H1 (cell line): ENCODE measurements at regions not wholly inside any gene's neighbourhood (a gene's known extent, or its start where the extent isn't known, plus 50 kb on each side); places are given as distances from the start of the nearest gene placed in this dataset.

ENCODE experiments used
- CTCF ChIA-PET: fragments of 300-600 bp; sonication (Branson Sonifier 250); formaldehyde crosslinking; loops from one replicate; lab custom pipeline; 2021; ENCODE audit not compliant: partially characterized antibody; lab: Charles Lee
- POLR2A ChIA-PET: fragments of 300-600 bp; sonication (Branson Sonifier 250); formaldehyde crosslinking; loops from one replicate; lab custom pipeline; 2021; ENCODE audit warnings: inconsistent platforms; ENCODE audit not compliant: partially characterized antibody; lab: Charles Lee
- DNase-seq, 2 experiments: peaks; one replicate each; pipeline versions ENCODE4 v3.0.0 to v3.0.0-alpha.2; 2010 to 2022; ENCODE audit warnings: low spot score in 2 of 2, low read depth in 1 of 2, mixed read lengths in 1 of 2
- FAIRE-seq: peaks from 2 replicates; lab custom pipeline; 2011; peaks lifted over from hg19 to GRCh38; lab: Jason Lieb, UNC
- H2AFZ ChIP-seq: 2 replicates; pipeline ENCODE4 v1.8.1; 2012; ENCODE audit warnings: low read length, inconsistent platforms
- H2AK5ac ChIP-seq: 2 replicates; pipeline ENCODE4 v1.6.1; 2013; ENCODE audit warnings: low read depth, low read length
- H2BK120ac ChIP-seq: replicated peaks from 2 replicates; pipeline ENCODE3; 2013; ENCODE audit warnings: low read depth, low read length, inconsistent platforms
- H2BK12ac ChIP-seq: 2 replicates; pipeline ENCODE4 v1.6.1; 2013; ENCODE audit warnings: low read depth, low read length
- H2BK15ac ChIP-seq: 2 replicates; pipeline ENCODE4 v1.6.1; 2013; ENCODE audit warnings: low read length
- H2BK20ac ChIP-seq: 2 replicates; pipeline ENCODE4 v1.6.1; 2013; ENCODE audit warnings: low read length
- H2BK5ac ChIP-seq: 2 replicates; pipeline ENCODE4 v1.6.1; 2013; ENCODE audit warnings: low read depth, low read length
- H3K14ac ChIP-seq: 2 replicates; pipeline ENCODE4 v1.6.1; 2013; ENCODE audit warnings: inconsistent platforms; ENCODE audit not compliant: insufficient read length
- H3K18ac ChIP-seq: 2 replicates; pipeline ENCODE4 v1.6.1; 2013; ENCODE audit warnings: low read length; ENCODE audit errors: extremely low read depth
- H3K23ac ChIP-seq: 2 replicates; pipeline ENCODE4 v1.6.1; 2013; ENCODE audit warnings: inconsistent platforms; ENCODE audit not compliant: insufficient read length
- H3K23me2 ChIP-seq: 2 replicates; pipeline ENCODE4 v1.6.1; 2013; ENCODE audit warnings: low read depth, low read length
- H3K27ac ChIP-seq: 2 replicates; pipeline ENCODE4 v1.6.1; 2011; ENCODE audit warnings: low read depth, low read length, inconsistent platforms
- H3K27me3 ChIP-seq, 4 experiments: replicated peaks in 1 of 4; 1 replicate in 1 of 4; 2 replicates in 3 of 4; pipeline versions ENCODE4 v1.6.1 to v1.8.1; 2011 to 2013; ENCODE audit warnings: low read length in 3 of 4, mild to moderate bottlenecking in 3 of 4, inconsistent platforms in 2 of 4, mixed read lengths in 2 of 4, moderate library complexity in 1 of 4; ENCODE audit not compliant: control insufficient read depth in 3 of 4, insufficient read depth in 3 of 4; ENCODE audit errors: extremely low read depth in 1 of 4
- H3K36me3 ChIP-seq, 4 experiments: 2 replicates each; pipeline versions ENCODE4 v1.6.1 to v1.8.1; 2011 to 2013; ENCODE audit warnings: mild to moderate bottlenecking in 4 of 4, low read length in 3 of 4, moderate library complexity in 2 of 4, control low read depth in 1 of 4, inconsistent platforms in 1 of 4; ENCODE audit not compliant: insufficient read depth in 4 of 4, control insufficient read depth in 2 of 4
- H3K4ac ChIP-seq: replicated peaks from 2 replicates; pipeline ENCODE3; 2013; ENCODE audit warnings: low read length, low read depth, mixed read lengths, inconsistent platforms; ENCODE audit not compliant: insufficient read length
- H3K4me1 ChIP-seq, 4 experiments: replicated peaks in 1 of 4; 1 replicate in 1 of 4; 2 replicates in 3 of 4; pipeline versions ENCODE4 v1.6.1 to v1.8.1; 2011 to 2013; ENCODE audit warnings: low read length in 3 of 4, inconsistent platforms in 2 of 4, mixed read lengths in 1 of 4; ENCODE audit not compliant: insufficient read depth in 4 of 4, control insufficient read depth in 3 of 4
- H3K4me2 ChIP-seq, 2 experiments: 2 replicates each; pipeline versions ENCODE4 v1.6.1 to v1.8.1; 2011 to 2013; ENCODE audit warnings: low read depth in 2 of 2, low read length in 2 of 2, control low read depth in 1 of 2, inconsistent platforms in 1 of 2, mild to moderate bottlenecking in 1 of 2; ENCODE audit not compliant: insufficient read depth in 1 of 2
- H3K4me3 ChIP-seq, 4 experiments: fragments of 200-600, 300-600 bp in 1 of 4; sonication (generic), shearing (Covaris generic), sonication (Bioruptor Twin) in 1 of 4; 2 replicates each; pipeline versions ENCODE4 v1.5.1 to v1.8.1; 2011 to 2016; ENCODE audit warnings: low read length in 4 of 4, low read depth in 3 of 4, control low read depth in 2 of 4, inconsistent platforms in 2 of 4, mild to moderate bottlenecking in 2 of 4, mixed read lengths in 1 of 4, moderate library complexity in 1 of 4; ENCODE audit not compliant: insufficient read depth in 2 of 4; ENCODE audit errors: extremely low read depth in 1 of 4
- H3K56ac ChIP-seq: replicated peaks from 2 replicates; pipeline ENCODE3; 2013; ENCODE audit warnings: low read depth, mild to moderate bottlenecking, mixed read lengths, low read length, inconsistent platforms; ENCODE audit not compliant: insufficient read length
- H3K79me1 ChIP-seq: 2 replicates; pipeline ENCODE4 v1.6.1; 2013; ENCODE audit warnings: low read depth, low read length, control low read depth
- H3K79me2 ChIP-seq, 2 experiments: 2 replicates each; pipeline versions ENCODE4 v1.6.1 to v1.8.1; 2012 to 2013; ENCODE audit warnings: low read length in 2 of 2, mild to moderate bottlenecking in 2 of 2, inconsistent platforms in 1 of 2; ENCODE audit not compliant: insufficient read depth in 2 of 2, control insufficient read depth in 1 of 2
- H3K9ac ChIP-seq, 4 experiments: replicated peaks in 1 of 4; 1 replicate in 1 of 4; 2 replicates in 3 of 4; pipeline versions ENCODE4 v1.6.1 to v1.8.1; 2011 to 2013; ENCODE audit warnings: low read depth in 3 of 4, low read length in 3 of 4, control low read depth in 2 of 4, mild to moderate bottlenecking in 2 of 4, moderate library complexity in 2 of 4, inconsistent platforms in 1 of 4; ENCODE audit errors: extremely low read depth in 1 of 4
- H3K9me3 ChIP-seq, 2 experiments: 2 replicates each; pipeline versions ENCODE4 v1.6.1 to v1.8.1; 2012 to 2013; ENCODE audit warnings: mild to moderate bottlenecking in 2 of 2, moderate library complexity in 2 of 2, control low read depth in 1 of 2, inconsistent platforms in 1 of 2, low read depth in 1 of 2, low read length in 1 of 2, mixed read lengths in 1 of 2; ENCODE audit not compliant: insufficient read depth in 2 of 2
- H4K20me1 ChIP-seq, 2 experiments: replicated peaks in 1 of 2; 2 replicates each; pipeline versions ENCODE3 to v1.8.1; 2011 to 2013; ENCODE audit warnings: inconsistent platforms in 2 of 2, low read length in 2 of 2, mild to moderate bottlenecking in 1 of 2; ENCODE audit not compliant: insufficient read depth in 2 of 2, control insufficient read depth in 1 of 2
- H4K5ac ChIP-seq: 2 replicates; pipeline ENCODE4 v1.6.1; 2013; ENCODE audit warnings: low read length, low read depth, mixed read lengths, inconsistent platforms; ENCODE audit not compliant: insufficient read length
- H4K8ac ChIP-seq: 2 replicates; pipeline ENCODE4 v1.8.0; 2013; ENCODE audit warnings: mild to moderate bottlenecking, moderate library complexity, low read length, inconsistent platforms; ENCODE audit not compliant: insufficient read depth; ENCODE audit errors: extremely low read depth
- H4K91ac ChIP-seq: replicated peaks from 2 replicates; pipeline ENCODE3; 2013; ENCODE audit warnings: low read length, mixed read lengths, inconsistent platforms; ENCODE audit not compliant: insufficient read length
- ASH2L ChIP-seq: fragments of 200-600, 300-600 bp; sonication (generic); IDR thresholded peaks from one replicate; pipeline ENCODE4 v1.7.1; 2017; ENCODE audit warnings: low read length
- FOSL1 ChIP-seq: IDR thresholded peaks from 2 replicates; pipeline ENCODE4 v1.6.1; 2011; ENCODE audit warnings: mild to moderate bottlenecking, low read depth, low read length, moderate library complexity; ENCODE audit not compliant: insufficient read depth
- KDM4A ChIP-seq: IDR thresholded peaks from one replicate; pipeline ENCODE4 v1.7.1; 2012; ENCODE audit warnings: low read depth, mild to moderate bottlenecking, moderate library complexity, low read length, inconsistent platforms; ENCODE audit not compliant: severe bottlenecking
- MAFK ChIP-seq: IDR thresholded peaks from 2 replicates; pipeline ENCODE4 v1.6.1; 2012; ENCODE audit warnings: low read depth, mild to moderate bottlenecking, improper control_type of control experiment, low read length
- POLR2A ChIP-seq, 2 experiments: IDR thresholded peaks; 1 replicate in 1 of 2; 2 replicates in 1 of 2; pipeline ENCODE4 v1.6.1; 2011; ENCODE audit warnings: low read depth in 2 of 2, low read length in 2 of 2, mild to moderate bottlenecking in 2 of 2; ENCODE audit errors: control extremely low read depth in 1 of 2
- RBBP5 ChIP-seq: IDR thresholded peaks from 2 replicates; pipeline ENCODE4 v1.7.1; 2012; ENCODE audit warnings: low read depth, mild to moderate bottlenecking, inconsistent platforms, low read length, moderate library complexity, borderline replicate concordance
- RNF2 ChIP-seq: fragments of 200-900, 300-1000 bp; sonication (generic); IDR thresholded peaks from 2 replicates; pipeline ENCODE4 v1.7.1; 2016; ENCODE audit warnings: borderline replicate concordance, low read depth, mild to moderate bottlenecking, antibody characterized with exemption, low read length; ENCODE audit not compliant: poor library complexity, severe bottlenecking; ENCODE audit errors: missing control alignments
- SAP30 ChIP-seq: fragments of 300-600 bp; sonication (generic); IDR thresholded peaks from 2 replicates; pipeline ENCODE4 v1.7.1; 2012; ENCODE audit warnings: low read length, moderate library complexity, mild to moderate bottlenecking, inconsistent platforms; ENCODE audit not compliant: insufficient read depth, insufficient replicate concordance
- SIRT6 ChIP-seq: IDR thresholded peaks from one replicate; pipeline ENCODE4 v1.7.1; 2012; ENCODE audit warnings: low read length, inconsistent platforms
- WGBS, 2 experiments: shearing (Covaris generic) in 1 of 2; methylation state at CpG; one replicate each; pipeline versions ENCODE4 v1.1.6 to v1.1.7; 2013 to 2015; ENCODE audit warnings: low lambda C conversion rate in 2 of 2, mixed read lengths in 2 of 2, inconsistent platforms in 1 of 2, low coverage in 1 of 2, missing lambda C conversion rate in 1 of 2; ENCODE audit not compliant: insufficient replicate concordance in 2 of 2, insufficient coverage in 1 of 2, insufficient read length in 1 of 2; ENCODE audit errors: extremely low coverage in 1 of 2, missing lambda C conversion rate in 1 of 2; 5-methylcytosine and 5-hydroxymethylcytosine counted together
- TF ChIP-seq, protein P1 (sequence below), 3 experiments: IDR thresholded peaks; 1 replicate in 2 of 3; 2 replicates in 1 of 3; pipeline versions ENCODE4 v1.5.1 to v1.6.1; 2011; ENCODE audit warnings: low read length in 3 of 3, mild to moderate bottlenecking in 3 of 3, inconsistent platforms in 2 of 3, low read depth in 1 of 3, moderate library complexity in 1 of 3; ENCODE audit not compliant: insufficient read depth in 1 of 3; ENCODE audit errors: control extremely low read depth in 1 of 3

DNA sequence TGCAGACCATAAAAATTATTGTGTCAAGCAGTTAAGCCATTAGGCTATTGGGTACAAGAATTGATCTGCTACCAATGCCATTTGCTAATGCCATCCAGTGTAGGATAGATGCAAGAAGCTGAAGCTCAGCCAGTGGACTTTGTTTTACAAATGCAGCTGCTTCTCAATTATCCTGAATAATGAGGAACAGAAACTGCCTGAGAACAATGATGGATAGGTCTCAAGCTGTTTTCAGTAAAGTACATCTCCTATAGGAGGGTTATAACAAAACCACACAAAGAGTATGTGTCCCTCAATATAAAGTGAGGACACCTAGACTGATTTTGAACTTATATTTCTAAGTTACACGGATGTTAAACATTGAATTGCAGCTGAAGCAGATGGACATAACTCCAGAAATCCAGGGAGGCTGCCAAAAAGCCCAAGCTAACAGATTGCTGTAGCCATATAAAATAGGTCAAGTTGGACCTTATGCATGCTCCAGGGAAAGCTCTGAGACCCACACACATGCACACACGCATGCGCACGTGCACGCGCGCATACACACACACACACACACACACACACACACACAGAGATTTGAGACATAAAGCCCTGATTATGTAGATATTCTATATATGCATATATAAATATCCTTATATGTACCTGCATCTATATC lies 482.7 kb upstream of the CD180 start:
- Histone ChIP-seq H3K9me3 (no peaks in the 10 kb centered on the region), H4K5ac (no peak overlapping the region), H2BK5ac (no peak overlapping the region), H3K56ac (no peak overlapping the region), H4K8ac (no peak overlapping the region), H3K27ac (no peak overlapping the region), H2BK20ac (no peak overlapping the region), H2BK120ac (no peak overlapping the region), H3K4me2 (peak overlapping the region; percentile 37 to 40), H3K9ac (no peak overlapping the region), H2BK15ac (no peak overlapping the region), H3K14ac (no peak overlapping the region), H3K27me3 (no peaks in the 10 kb centered on the region), H4K91ac (no peak overlapping the region), H3K18ac (no peak overlapping the region), H3K23me2 (no peaks in the 10 kb centered on the region), H3K23ac (no peak overlapping the region), H3K4ac (no peak overlapping the region), H2BK12ac (no peak overlapping the region), H3K79me2 (no peaks in the 10 kb centered on the region), H2AK5ac (no peak overlapping the region), H4K20me1 (no peaks in the 10 kb centered on the region), H2AFZ (no peak overlapping the region), H3K36me3 (no peaks in the 10 kb centered on the region; a peak in 1 of 8 replicates), H3K4me3 (no peak overlapping the region), H3K79me1 (no peaks in the 10 kb centered on the region), H3K4me1 (peaks cover 0 to 14% (median 5%) of the 10 kb centered on the region in 4 experiments; a peak in 4 of 7 replicates)
- peak; percentile 7 for FAIRE-seq
- ChIA-PET CTCF (interaction anchor here (0.6 to 1.0 kb wide), 2 partner anchors 13 to 971 kb away, joined by 3 read pairs; no protein-coding TSS in a partner anchor), POLR2A (interaction anchor here (1.3 kb wide), 1 partner anchor 15 kb away, joined by 3 read pairs; no protein-coding TSS in a partner anchor)
- no peak for DNase-seq
- 98% methylated on average over 7 of the region's 7 CpGs; no CpG with 5 or more reads in 1 of the 2 experiments for WGBS, 2 experiments
- TF ChIP-seq SIRT6, result no peak
- no peak for TF ChIP-seq SAP30
- TF ChIP-seq KDM4A, result no peak
- TF ChIP-seq, protein P1, sequence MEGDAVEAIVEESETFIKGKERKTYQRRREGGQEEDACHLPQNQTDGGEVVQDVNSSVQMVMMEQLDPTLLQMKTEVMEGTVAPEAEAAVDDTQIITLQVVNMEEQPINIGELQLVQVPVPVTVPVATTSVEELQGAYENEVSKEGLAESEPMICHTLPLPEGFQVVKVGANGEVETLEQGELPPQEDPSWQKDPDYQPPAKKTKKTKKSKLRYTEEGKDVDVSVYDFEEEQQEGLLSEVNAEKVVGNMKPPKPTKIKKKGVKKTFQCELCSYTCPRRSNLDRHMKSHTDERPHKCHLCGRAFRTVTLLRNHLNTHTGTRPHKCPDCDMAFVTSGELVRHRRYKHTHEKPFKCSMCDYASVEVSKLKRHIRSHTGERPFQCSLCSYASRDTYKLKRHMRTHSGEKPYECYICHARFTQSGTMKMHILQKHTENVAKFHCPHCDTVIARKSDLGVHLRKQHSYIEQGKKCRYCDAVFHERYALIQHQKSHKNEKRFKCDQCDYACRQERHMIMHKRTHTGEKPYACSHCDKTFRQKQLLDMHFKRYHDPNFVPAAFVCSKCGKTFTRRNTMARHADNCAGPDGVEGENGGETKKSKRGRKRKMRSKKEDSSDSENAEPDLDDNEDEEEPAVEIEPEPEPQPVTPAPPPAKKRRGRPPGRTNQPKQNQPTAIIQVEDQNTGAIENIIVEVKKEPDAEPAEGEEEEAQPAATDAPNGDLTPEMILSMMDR (IDR thresholded peaks at IDR 0.05; ENCODE audit: control extremely low read depth in 1 of 3, insufficient read depth in 1 of 3, low read depth in 1 of 3, low read length in 3 of 3), result no peak
- TF ChIP-seq FOSL1, result no peak
- TF ChIP-seq ASH2L, result no peak
- no peak for TF ChIP-seq RBBP5
- no peak for TF ChIP-seq RNF2
- no peak for TF ChIP-seq POLR2A (IDR thresholded peaks at IDR 0.05; ENCODE audit: control extremely low read depth in 1 of 2, low read depth in 2 of 2, low read length in 2 of 2)
- no peak for TF ChIP-seq MAFK
